ENCODE measurements at regions not wholly inside any gene's neighbourhood (a gene's known extent, or its start where the extent isn't known, plus 50 kb on each side); places are given as distances from the start of the nearest gene placed in this dataset.

DNA sequence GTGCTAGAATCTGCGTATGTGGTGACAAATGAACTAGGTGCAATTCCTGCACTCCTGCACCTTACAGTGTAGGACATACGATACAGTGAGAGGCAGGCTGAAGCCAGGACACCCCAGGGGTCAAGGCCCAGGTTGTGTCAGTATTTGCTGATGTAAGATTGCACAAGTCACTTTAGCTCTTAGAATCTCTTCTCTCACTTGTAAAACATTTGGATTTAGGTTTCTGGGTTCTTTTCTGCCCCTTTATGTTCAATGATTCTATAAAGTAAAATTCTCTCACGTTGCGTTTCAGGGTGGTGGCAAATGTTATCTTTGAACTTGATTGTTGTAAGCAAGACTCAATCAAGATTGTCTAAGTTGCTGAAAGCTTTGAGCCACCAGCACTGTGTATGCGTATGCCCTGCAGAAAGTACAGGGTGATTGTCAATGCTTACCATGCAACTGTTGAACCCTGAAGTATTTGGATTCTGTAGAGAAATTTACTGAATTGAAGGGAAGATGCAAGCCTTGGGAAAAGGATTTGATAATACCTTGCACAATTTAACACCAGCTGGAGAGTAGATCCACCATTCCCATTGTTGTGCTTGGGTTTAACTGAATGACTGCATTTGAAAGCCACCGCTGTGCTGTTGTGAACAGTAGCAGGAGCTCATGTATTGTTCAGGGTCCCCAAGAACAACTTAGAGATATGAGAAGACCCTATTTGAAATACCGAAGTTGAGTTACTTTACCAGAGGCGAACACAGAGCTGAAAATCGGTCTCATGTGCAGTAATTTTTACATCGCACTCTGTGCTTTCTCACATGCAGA, 106.1 kb upstream of the CITED2 start:
- TF ChIP-seq, protein P1, sequence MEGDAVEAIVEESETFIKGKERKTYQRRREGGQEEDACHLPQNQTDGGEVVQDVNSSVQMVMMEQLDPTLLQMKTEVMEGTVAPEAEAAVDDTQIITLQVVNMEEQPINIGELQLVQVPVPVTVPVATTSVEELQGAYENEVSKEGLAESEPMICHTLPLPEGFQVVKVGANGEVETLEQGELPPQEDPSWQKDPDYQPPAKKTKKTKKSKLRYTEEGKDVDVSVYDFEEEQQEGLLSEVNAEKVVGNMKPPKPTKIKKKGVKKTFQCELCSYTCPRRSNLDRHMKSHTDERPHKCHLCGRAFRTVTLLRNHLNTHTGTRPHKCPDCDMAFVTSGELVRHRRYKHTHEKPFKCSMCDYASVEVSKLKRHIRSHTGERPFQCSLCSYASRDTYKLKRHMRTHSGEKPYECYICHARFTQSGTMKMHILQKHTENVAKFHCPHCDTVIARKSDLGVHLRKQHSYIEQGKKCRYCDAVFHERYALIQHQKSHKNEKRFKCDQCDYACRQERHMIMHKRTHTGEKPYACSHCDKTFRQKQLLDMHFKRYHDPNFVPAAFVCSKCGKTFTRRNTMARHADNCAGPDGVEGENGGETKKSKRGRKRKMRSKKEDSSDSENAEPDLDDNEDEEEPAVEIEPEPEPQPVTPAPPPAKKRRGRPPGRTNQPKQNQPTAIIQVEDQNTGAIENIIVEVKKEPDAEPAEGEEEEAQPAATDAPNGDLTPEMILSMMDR (IDR thresholded peaks at IDR 0.05; ENCODE audit: control insufficient read depth, extremely low read depth, insufficient read depth), result no peak
- no peak overlapping the region for H3K4me3 ChIP-seq (ENCODE audit: low read depth, low read length)
- no peak for DNase-seq (ENCODE audit: low read depth)

DNA sequence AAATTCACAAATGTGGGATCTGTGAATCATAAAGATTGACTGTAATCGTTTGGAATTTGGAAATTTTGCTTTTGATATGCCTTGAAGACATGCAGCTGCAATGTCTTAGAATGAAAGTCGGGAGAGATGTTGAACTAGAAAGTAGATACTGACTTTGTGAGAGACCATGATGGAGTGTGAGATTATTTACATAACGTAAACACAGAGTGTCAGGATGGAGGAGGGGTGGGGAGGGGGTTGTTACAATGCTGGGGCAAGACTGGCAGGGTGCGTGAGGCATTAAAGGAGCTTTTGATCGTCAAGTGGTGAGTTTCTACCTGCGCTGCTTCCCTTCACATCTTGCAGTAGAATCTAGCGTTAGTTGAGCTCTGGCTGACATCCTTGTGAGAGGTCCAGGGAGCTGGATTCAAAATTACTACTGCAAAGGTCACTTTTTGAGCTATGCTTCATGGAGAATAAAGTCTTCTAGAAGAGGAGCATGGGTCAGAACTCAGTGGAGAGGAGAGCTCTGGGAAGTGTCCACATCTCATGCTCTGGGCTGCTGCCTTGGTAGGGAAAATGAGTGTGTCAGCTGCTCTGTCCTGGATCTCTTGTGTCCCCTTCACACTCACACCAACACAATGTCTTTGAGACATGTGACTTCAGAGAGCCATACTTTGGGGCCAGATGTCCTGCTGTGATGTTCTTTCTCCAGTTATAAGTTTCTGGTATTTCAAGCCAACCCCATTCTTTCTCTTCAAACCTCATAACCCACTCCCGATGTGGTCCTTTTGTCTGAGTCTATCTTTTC, 105.2 kb upstream of the CITED2 start:
- TF ChIP-seq, protein P1 (IDR thresholded peaks at IDR 0.05; ENCODE audit: control insufficient read depth, extremely low read depth, insufficient read depth), result no peak
- no peak for DNase-seq (ENCODE audit: low read depth)
- no peak overlapping the region for H3K4me3 ChIP-seq (ENCODE audit: low read depth, low read length)

DNA sequence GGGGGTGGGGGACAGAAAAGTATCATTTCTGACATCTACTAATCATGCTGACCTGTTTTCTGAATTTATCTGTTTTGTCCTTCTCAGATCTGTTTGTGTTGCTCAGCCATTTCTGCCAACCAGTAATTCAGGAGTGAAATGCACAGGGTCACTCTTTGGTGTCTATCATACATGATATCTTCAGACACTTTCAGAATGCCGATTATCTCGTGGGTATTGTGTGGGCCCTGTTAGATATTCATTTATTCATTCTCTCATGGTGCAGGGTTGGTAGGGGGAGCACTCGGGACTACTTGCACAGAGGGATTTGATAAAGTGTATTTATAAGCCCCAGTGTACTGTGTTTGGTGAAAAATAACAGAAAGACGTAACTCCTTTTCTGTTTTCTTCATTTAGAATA, 101.2 kb upstream of the CITED2 start:
- TF ChIP-seq, protein P1 (IDR thresholded peaks at IDR 0.05; ENCODE audit: control insufficient read depth, extremely low read depth, insufficient read depth), result no peak
- H3K4me3 ChIP-seq (ENCODE audit: low read depth, low read length), result no peak overlapping the region
- no peak for DNase-seq (ENCODE audit: low read depth)

DNA sequence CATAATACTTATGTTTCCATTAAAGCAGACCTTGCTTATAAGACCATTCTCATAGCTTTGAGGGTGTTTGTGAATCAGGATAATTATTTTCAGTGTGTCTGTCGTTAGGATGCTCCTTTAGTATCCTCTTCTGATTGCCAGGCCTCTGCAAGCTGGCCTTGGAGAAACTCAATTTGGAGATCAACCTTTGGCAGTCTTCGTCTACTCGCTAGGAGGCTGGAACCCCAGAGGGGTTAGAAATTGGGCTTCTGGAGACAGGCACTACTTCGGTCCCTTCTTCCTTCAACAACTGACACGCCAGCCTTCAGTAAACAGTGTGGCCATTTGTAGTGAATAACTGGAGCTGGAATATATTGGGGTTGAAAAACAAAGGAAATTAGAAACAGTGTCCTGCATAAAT, 100.8 kb upstream of the CITED2 start:
- DNase-seq (ENCODE audit: low read depth), result no peak
- TF ChIP-seq, protein P1 (IDR thresholded peaks at IDR 0.05; ENCODE audit: control insufficient read depth, extremely low read depth, insufficient read depth), result no peak
- H3K4me3 ChIP-seq (ENCODE audit: low read depth, low read length), result no peak overlapping the region

DNA sequence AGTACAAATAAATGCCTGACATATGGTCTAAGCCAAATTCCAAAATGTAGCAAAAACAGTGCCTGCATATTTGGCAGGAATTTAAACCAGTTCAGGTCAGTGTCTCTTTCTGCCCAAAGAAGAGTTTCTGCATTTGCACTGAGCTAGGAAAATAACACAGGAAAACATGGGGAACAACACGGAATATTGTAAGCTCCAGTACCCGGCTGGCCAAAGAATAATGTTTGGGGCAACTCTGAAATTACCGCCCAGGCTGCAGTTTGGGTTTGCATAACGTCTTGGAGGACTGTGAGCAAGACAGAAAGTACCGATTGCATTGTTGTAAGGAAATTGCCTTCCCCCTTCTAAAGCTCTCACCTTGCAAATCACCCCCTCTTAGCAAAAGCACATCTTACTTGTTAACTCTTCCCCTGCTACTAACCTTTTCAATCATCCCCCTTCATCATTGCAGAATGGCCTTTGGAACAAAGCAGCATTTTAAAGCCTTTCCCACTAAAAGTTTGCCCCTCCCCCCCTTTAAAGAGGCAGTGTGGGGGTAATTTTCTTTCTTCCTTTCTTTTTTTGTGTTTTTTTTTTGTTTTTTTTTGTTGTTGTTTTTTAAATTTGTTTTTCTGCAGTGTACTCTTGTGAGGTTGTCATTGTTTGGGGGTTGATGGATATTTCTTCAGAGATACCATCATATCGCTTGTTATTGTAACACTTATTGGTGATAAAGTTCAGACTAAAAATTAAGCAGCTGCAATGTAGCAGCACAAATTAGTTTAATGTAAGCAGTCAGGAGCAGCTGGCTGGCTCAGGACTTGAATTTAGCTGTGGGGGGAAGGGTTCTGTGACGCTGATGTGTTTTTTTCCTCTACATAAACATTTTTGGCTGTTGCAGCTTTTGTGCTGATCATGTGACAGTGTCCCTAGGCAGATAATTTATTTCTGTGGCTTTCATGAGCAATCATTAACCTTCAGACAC, 100.0 kb upstream of the CITED2 start:
- TF ChIP-seq, protein P1 (IDR thresholded peaks at IDR 0.05; ENCODE audit: control insufficient read depth, extremely low read depth, insufficient read depth), result no peak
- no peak for DNase-seq (ENCODE audit: low read depth)
- H3K4me3 ChIP-seq (ENCODE audit: low read depth, low read length), result no peak overlapping the region

DNA sequence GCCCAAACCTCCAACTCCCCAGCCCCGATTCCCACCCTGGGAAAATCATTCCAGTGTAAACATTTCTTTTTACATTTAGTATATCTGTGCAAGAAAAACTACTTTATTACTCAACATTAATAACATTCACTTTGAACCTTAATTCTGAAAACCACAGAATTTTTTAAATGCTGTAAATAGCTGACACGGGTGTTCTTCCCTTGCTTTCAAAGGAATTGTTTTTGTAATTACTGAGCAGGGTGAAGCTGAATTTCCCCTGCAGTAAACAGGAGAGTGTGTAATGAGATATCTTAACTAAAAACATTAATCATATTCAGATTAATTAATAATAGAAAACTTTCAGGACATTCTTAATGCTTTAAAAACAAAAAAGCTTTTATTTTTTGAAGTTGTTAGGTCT, 99.3 kb upstream of the CITED2 start:
- no peak overlapping the region for H3K4me3 ChIP-seq (ENCODE audit: low read depth, low read length)
- TF ChIP-seq, protein P1 (IDR thresholded peaks at IDR 0.05; ENCODE audit: control insufficient read depth, extremely low read depth, insufficient read depth), result no peak
- no peak for DNase-seq (ENCODE audit: low read depth)
